NCI-H2081 (cell line): ENCODE measurements at regions not wholly inside any gene's neighbourhood (a gene's known extent, or its start where the extent isn't known, plus 50 kb on each side); places are given as distances from the start of the nearest gene placed in this dataset.

Experiments used
- DNase-seq, 2 experiments: peaks; one replicate each; lab custom pipeline; 2025; lab: John Stamatoyannopoulos, UW

- DNase-seq: no peak
Observed at GRCh38 chr3:22587446-22587845, 615.7 kb upstream of the UBE2E2 start.

- DNase-seq: peak in 1 of 2 experiments; percentile 6
Observed at GRCh38 chr3:22593638-22594037, 609.5 kb upstream of the UBE2E2 start.

GRCh38 chr3:22594990-22595389, 608.1 kb upstream of the UBE2E2 start:
- DNase-seq: no peak

- no peak for DNase-seq
Observed at GRCh38 chr3:22606461-22606860, 596.7 kb upstream of the UBE2E2 start.

- no peak for DNase-seq
Observed at GRCh38 chr3:22606938-22607337, 596.2 kb upstream of the UBE2E2 start.

GRCh38 chr3:22608093-22608492, 595.0 kb upstream of the UBE2E2 start:
- DNase-seq: no peak

- no peak for DNase-seq
Observed at GRCh38 chr3:22608721-22609120, 594.4 kb upstream of the UBE2E2 start.

- DNase-seq: no peak
Observed at GRCh38 chr3:22609139-22609538, 594.0 kb upstream of the UBE2E2 start.

GRCh38 chr3:22612927-22613326, 590.2 kb upstream of the UBE2E2 start:
- no peak for DNase-seq

- no peak for DNase-seq
Observed at GRCh38 chr3:22615790-22616189, 587.3 kb upstream of the UBE2E2 start.

GRCh38 chr3:22617372-22617771, 585.8 kb upstream of the UBE2E2 start:
- DNase-seq: no peak

- no peak for DNase-seq
Observed at GRCh38 chr3:22620498-22620897, 582.6 kb upstream of the UBE2E2 start.

- DNase-seq: no peak
Observed at GRCh38 chr3:22621205-22621809, 581.8 kb upstream of the UBE2E2 start.

- no peak for DNase-seq
Observed at GRCh38 chr3:22627993-22628499, 575.1 kb upstream of the UBE2E2 start.

- DNase-seq: no peak
Observed at GRCh38 chr3:22632536-22632935, 570.6 kb upstream of the UBE2E2 start.

- DNase-seq: no peak
Observed at GRCh38 chr3:22634433-22634832, 568.7 kb upstream of the UBE2E2 start.

- no peak for DNase-seq
Observed at GRCh38 chr3:22659651-22660475, 543.3 kb upstream of the UBE2E2 start.

- no peak for DNase-seq
Observed at GRCh38 chr3:22660606-22661005, 542.5 kb upstream of the UBE2E2 start.

- no peak for DNase-seq
Observed at GRCh38 chr3:22661121-22661700, 541.9 kb upstream of the UBE2E2 start.

- no peak for DNase-seq
Observed at GRCh38 chr3:22665528-22665927, 537.6 kb upstream of the UBE2E2 start.

GRCh38 chr3:22666736-22667135, 536.4 kb upstream of the UBE2E2 start:
- DNase-seq: no peak

GRCh38 chr3:22671848-22672247, 531.3 kb upstream of the UBE2E2 start:
- DNase-seq: no peak

GRCh38 chr3:22684739-22685138, 518.4 kb upstream of the UBE2E2 start:
- DNase-seq: no peak
